Activated effector memory CD4-positive, alpha-beta T cell treated with Interleukin-2 at 50 U/mL for 16 hours (primary cell): ENCODE measurements at regions not wholly inside any gene's neighbourhood (a gene's known extent, or its start where the extent isn't known, plus 50 kb on each side); places are given as distances from the start of the nearest gene placed in this dataset.

Experiments
- DNase-seq: peaks from one replicate; pipeline ENCODE4 v3.0.0-alpha.2; 2020

- DNase-seq = no peak
These were observed 558.8 kb downstream of the MID1IP1 start for GRCh38 chrX:39360101-39360500.

GRCh38 chrX:39361736-39362135 is 560.5 kb downstream of the MID1IP1 start:
- DNase-seq = no peak

- DNase-seq = no peak
These were observed 566.2 kb downstream of the MID1IP1 start for GRCh38 chrX:39367416-39367815.

GRCh38 chrX:39372115-39372514 is 570.9 kb downstream of the MID1IP1 start:
- no peak for DNase-seq

GRCh38 chrX:39377157-39377556 is 575.9 kb downstream of the MID1IP1 start:
- DNase-seq = no peak

GRCh38 chrX:39377773-39378172 is 576.5 kb downstream of the MID1IP1 start:
- DNase-seq = no peak

- DNase-seq = no peak
These were observed 580.2 kb downstream of the MID1IP1 start for GRCh38 chrX:39381422-39381821.

- DNase-seq = no peak
These were observed 583.7 kb downstream of the MID1IP1 start for GRCh38 chrX:39384996-39385395.

GRCh38 chrX:39388730-39389129 is 587.5 kb downstream of the MID1IP1 start:
- no peak for DNase-seq

- DNase-seq = no peak
These were observed 595.2 kb downstream of the MID1IP1 start for GRCh38 chrX:39396358-39396995.

GRCh38 chrX:39397561-39398199 is 596.4 kb downstream of the MID1IP1 start:
- no peak for DNase-seq

GRCh38 chrX:39398215-39398962 is 597.1 kb downstream of the MID1IP1 start:
- no peak for DNase-seq

- DNase-seq = no peak
These were observed 597.7 kb downstream of the MID1IP1 start for GRCh38 chrX:39398963-39399261.

- no peak for DNase-seq
These were observed 598.1 kb downstream of the MID1IP1 start for GRCh38 chrX:39399387-39399786.

- no peak for DNase-seq
These were observed 600.3 kb downstream of the MID1IP1 start for GRCh38 chrX:39401483-39402110.

GRCh38 chrX:39402158-39402557 is 600.9 kb downstream of the MID1IP1 start:
- DNase-seq = no peak

- DNase-seq = no peak
These were observed 605.5 kb downstream of the MID1IP1 start for GRCh38 chrX:39406799-39407198.

GRCh38 chrX:39409246-39409917 is 608.1 kb downstream of the MID1IP1 start:
- no peak for DNase-seq

GRCh38 chrX:39414290-39414854 is 613.1 kb downstream of the MID1IP1 start:
- DNase-seq = no peak

GRCh38 chrX:39416547-39417260 is 615.4 kb downstream of the MID1IP1 start:
- DNase-seq = no peak

- no peak for DNase-seq
These were observed 617.0 kb downstream of the MID1IP1 start for GRCh38 chrX:39418254-39418704.
